ENCODE measurements at regions not wholly inside any gene's neighbourhood (a gene's known extent, or its start where the extent isn't known, plus 50 kb on each side); places are given as distances from the start of the nearest gene placed in this dataset.

DNA sequence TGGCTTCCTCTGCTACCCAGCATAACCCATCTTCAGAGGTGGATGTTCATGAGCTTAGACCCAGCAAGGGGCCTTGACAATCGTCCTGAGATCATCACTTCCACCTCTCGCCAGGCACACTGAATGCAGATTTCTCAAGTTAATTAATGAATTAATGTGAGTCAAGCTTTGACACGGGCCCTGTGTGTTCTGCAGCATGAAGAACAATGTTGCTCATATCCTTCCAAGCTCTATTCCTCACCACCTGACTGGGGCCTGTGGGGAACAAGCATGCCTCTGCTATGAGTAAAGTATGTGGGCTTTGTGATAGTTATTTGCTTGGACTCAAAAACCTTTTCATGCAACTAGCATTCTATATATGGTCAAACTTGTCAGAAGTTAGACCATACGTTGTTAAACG lies 122.0 kb downstream of the SEC16B start:
- DNase-seq (ENCODE audit: low spot score), result peak; percentile 3

- DNase-seq (ENCODE audit: low spot score), result no peak
These were observed 130.9 kb downstream of the SEC16B start for GRCh38 chr1:177838907-177839485.

DNA sequence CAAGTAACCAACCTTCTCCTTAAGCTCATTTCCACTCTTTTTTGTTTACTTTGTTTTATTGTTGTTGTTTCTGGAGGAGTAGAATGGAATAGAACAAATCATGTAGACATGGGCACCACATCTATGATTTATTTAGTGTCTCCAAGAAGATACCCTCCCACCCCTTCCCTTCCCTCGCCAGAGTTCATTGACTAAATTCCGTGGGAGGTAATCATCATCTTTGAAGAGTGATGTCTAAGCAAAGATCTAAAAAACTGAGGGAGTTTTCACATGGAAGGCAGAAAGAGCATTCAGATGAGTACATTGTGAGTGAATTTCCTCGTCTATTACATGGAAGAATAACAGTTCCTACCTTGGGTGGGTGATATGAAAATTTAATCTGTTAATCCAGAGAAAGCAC lies 136.2 kb downstream of the SEC16B start:
- no peak for DNase-seq (ENCODE audit: low spot score)

DNA sequence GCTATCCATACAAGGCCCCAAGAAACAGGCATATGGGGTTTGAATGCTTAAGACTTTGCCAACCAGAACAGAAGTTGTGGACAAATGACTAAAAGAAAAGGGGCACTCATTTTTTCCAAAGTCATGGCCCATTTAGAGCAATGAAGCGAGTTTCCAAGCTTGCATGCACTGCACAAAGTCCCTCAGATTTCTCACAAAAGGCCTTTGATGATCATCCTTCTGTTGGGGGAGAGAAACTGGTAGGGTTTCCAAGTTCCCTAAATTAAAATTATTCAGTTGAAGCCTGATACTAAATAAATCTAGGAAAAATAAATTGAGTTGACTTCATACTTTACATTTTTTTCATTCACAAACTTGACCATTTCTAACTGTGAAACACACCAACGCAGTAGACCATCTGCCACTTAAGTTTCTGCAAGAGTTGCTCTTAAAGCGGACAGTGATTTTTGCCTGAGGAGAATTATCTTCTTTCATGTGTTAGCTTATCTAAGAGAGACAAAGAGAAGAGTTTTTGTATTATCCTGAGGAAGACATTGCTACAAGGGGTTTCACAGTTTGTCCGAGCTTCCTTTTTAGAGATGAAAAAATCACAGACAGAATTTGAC lies 139.2 kb downstream of the SEC16B start:
- DNase-seq (ENCODE audit: low spot score), result no peak

- DNase-seq (ENCODE audit: low spot score), result no peak
These were observed 144.5 kb downstream of the SEC16B start for GRCh38 chr1:177825276-177825901.

DNA sequence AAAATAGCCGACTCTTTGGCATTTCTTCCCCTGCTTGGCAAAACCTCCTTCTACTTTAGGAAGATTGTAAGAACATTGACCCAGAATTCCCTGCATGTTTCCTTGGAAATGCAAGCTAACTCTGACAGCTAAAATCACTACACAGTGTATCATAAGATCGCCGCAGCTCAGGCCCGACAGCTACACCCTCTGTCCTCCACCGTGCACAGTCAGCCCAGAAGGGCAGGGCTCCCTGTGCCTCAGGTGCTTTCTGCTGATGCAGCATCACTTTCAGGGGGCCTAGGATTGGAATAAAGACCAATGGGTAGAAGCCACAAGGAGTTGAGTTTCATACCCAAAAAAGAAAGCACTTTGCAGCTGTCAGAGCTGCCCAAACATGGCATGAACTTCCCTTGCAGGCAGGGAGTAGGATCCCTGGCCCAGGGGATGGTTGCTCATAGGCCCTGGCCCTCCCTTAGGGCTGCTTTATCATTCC lies 145.3 kb downstream of the SEC16B start:
- no peak for DNase-seq (ENCODE audit: low spot score)

GRCh38 chr1:177820213-177820612 lies 149.6 kb downstream of the SEC16B start:
- DNase-seq (ENCODE audit: low spot score), result no peak

DNA sequence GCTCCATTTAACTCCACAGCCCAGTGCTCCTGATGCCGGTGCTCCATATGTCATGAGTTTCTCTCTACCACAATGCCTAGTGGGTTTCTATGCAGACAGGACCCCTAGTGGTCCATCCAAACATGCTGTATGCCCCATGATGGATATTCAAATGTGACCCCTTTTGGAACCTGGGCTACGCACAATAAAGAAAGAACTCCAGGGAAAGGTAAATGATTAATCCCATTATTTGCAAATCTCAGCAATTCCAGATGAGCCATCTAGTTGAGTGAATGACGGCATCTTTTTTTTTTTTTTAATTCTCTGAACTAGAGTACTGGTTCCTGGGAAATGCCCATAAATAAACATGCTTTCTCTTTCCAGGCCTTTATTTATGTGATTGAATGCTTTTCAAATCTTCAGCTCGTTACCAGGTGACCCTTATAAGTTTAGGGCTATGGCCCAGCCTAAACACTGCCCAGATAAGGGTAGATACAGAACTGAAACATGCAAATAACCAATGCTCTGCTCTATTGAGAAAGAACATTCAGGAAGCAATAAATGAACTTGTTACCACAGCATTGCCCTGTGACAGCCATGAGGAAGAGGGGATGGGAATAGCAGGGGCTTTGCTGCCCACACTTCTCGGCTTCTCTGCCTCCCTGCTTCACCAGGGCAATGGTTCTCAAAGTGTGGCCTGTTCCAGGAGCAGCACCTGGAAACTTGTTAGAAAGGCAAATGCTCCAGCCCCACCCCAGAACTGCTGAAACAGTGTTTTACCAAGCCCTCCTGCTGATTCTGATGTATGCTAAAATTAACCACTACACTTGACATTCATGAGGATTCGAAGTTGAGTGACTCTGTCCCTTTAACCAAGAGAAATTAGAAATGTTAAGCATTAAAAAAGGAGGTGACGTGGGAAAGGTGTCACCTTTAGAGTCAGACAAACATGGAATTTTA lies 151.7 kb downstream of the SEC16B start:
- no peak for DNase-seq (ENCODE audit: low spot score)

GRCh38 chr1:177812650-177813049 lies 157.2 kb downstream of the SEC16B start:
- no peak for DNase-seq (ENCODE audit: low spot score)

- DNase-seq (ENCODE audit: low spot score), result no peak
These were observed 157.7 kb downstream of the SEC16B start for GRCh38 chr1:177812144-177812543.

- no peak for DNase-seq (ENCODE audit: low spot score)
These were observed 158.4 kb downstream of the SEC16B start for GRCh38 chr1:177811429-177811828.

GRCh38 chr1:177809819-177810218 lies 160.0 kb downstream of the SEC16B start:
- no peak for DNase-seq (ENCODE audit: low spot score)

GRCh38 chr1:177802304-177802703 lies 167.6 kb downstream of the SEC16B start:
- no peak for DNase-seq (ENCODE audit: low spot score)

DNA sequence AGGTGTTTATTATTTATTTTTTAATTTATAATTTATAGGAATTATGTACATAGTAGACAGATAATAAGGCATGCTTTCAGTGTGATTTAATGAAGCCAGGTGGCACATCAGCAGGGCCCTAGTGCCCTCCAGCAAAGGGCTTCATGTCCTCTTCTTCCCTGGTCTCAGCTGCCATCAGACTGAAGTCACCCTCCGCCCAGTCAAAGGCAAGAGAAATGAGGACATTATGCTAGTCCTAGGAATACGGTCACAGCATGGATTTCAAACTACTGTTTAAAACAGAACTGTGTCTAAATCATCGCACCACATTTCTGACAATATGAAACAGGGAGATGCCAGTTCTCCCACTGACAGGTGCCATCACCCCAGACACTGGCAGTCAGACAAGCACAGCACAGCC lies 168.1 kb downstream of the SEC16B start:
- DNase-seq (ENCODE audit: low spot score), result no peak

- DNase-seq (ENCODE audit: low spot score), result peak; percentile 14
These were observed 169.3 kb downstream of the SEC16B start for GRCh38 chr1:177800400-177801088.

DNA sequence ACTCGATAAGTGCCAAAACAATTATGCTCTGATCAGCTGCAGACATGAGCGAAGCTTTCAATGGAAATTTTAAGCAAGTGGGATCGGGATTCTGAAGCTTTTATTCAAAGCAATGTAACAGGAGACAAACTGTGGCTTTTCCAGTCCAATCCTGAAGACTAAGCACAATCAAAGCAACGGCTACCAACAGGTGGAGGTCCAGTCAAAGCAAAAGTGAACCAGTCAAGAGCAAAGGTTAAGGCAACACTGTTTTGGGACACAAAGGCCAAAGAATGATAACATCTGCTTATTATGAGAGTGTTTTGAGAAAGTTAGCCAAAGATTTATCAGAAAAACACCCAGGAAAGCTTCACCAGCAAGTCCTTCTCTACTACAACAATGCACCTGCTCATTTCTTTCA lies 170.1 kb downstream of the SEC16B start:
- no peak for DNase-seq (ENCODE audit: low spot score)

DNA sequence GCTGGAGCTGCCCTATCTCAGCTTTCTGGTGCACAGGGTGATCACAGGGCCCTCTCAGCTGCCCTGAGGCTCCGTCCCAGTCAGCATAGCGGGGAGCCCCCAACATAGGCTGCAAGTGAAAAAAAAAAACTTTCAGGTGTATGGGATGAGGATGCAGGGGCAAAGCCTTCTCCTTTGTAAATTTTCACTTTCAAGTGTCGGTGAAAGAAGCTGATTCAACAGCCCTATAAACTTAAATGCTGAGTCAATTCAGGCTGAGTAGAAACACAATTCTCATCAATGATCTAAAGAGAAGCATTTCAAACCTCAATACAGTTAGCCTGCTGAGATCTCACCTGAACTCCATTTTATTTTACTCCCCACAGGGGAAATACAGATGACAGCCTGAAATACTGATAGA lies 171.2 kb downstream of the SEC16B start:
- DNase-seq (ENCODE audit: low spot score), result no peak

DNA sequence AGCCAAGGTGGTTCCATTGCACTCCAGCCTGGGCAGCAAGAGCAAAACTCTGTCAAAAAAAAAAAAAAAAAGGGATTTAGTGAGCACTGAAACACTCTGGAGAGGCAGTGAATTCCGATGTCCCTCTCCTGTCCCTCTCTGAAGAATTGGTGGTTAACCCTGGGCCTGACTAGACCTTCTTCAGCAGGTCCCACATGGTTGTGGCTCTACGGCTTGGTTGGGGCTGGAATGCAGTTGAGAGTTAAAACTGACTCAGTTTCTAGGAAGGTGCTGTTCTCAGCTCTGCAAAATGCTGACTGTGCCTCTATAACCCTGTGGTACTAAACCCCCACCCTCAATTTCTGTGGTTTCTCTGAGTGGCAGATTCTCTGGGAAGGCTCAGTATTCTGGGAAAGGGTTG lies 173.3 kb downstream of the SEC16B start:
- no peak for DNase-seq (ENCODE audit: low spot score)

DNA sequence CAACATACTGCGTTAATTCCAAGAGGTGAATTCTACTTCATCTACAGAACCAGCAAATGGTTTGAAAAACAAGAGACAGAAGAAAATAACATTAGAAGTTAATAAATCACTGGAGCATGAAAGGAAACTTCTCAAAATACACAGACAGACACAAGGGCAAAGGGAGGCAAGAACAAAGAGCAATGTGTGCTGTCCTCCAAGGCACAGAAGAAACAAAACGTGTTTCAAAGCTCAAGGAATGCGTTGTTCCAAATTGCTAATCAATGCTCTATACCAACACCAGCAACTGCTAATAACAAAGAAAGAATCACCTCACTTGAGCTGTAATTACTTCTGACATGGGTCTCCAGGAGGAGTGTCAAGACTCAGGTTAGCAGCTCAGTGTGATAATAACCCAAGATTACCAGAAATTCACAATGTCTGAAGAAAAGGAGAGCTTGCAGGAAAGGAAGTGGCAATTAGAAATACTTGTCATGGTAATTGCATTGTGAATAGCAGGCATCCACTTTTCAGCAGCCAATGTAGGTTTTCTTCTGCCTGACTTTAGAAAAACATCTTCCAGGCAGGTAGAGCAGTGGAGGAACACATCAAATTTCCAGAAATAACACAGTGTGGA lies 175.4 kb downstream of the SEC16B start:
- no peak for DNase-seq (ENCODE audit: low spot score)

GRCh38 chr1:177793900-177794299 lies 176.0 kb downstream of the SEC16B start:
- no peak for DNase-seq (ENCODE audit: low spot score)

GRCh38 chr1:177790566-177790965 lies 179.3 kb downstream of the SEC16B start:
- no peak for DNase-seq (ENCODE audit: low spot score)

- DNase-seq (ENCODE audit: low spot score), result no peak
These were observed 179.9 kb downstream of the SEC16B start for GRCh38 chr1:177789956-177790355.
